ENCODE measurements at regions not wholly inside any gene's neighbourhood (a gene's known extent, or its start where the extent isn't known, plus 50 kb on each side); places are given as distances from the start of the nearest gene placed in this dataset.

- no peak for DNase-seq
Measured at GRCh38 chr3:27865731-27866130, 143.6 kb upstream of the EOMES start.

DNA sequence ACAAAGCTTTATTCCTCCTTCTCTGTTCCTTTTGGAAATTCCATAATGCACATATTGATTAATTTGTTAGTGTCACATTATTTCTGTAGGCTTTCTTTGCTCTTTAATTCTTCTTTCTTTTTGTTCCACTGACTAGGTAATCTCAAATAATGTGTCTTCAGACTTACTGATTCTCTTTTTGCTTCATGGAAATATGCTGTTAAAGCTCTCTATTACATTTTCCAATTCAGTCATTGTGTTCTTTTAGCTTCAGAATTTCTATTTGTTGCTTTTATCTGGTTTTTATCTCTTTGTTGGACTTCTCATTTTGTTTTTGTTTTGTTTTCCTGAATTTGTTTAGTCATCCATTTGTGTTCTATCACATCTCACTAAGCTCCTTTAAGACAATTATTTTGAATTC, 147.0 kb upstream of the EOMES start:
- DNase-seq = no peak

GRCh38 chr3:27877061-27878013, 155.2 kb upstream of the EOMES start:
- no peak for DNase-seq

GRCh38 chr3:27878014-27878383, 155.9 kb upstream of the EOMES start:
- DNase-seq = no peak

- DNase-seq = peak; percentile 50
Measured at GRCh38 chr3:27880969-27881892, 159.1 kb upstream of the EOMES start.

DNA sequence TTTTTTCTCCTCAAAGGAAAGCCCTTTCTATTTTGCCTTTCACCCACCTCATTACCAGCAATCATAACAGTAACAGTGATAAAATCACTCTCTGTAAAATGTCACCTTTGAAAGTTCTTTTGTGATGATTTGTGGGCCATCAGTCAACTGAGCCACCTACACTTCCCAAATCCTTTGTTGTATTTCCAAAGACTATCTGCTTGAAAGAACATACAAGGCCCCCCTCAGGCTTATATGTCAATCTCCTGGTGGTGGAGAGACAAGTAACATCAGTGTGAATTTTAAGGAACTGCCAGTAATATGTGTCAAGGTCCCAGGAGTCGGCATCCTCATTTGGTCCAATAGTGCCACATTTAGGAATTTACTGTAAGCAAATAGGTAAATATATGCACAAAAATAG, 161.1 kb upstream of the EOMES start:
- no peak for DNase-seq

DNA sequence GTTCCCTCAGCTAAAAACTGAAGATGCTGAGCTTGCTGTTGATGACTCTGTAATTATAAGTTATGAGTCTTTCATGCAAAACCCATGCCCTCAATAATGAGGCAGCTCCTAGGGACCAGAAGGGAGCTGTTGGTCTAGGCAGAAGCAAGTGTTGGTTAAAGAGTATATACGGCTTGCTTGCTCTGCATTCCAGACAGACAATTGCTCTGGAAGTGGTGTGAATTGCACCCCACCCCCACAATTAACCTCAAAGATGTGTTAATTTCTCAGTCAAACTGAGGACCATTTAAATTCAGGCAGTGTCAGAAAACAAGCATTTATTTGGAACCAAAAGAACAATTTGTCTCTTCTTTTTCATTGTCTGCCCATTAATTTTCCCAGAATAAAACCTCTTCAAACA, 163.5 kb upstream of the EOMES start:
- no peak for DNase-seq

DNA sequence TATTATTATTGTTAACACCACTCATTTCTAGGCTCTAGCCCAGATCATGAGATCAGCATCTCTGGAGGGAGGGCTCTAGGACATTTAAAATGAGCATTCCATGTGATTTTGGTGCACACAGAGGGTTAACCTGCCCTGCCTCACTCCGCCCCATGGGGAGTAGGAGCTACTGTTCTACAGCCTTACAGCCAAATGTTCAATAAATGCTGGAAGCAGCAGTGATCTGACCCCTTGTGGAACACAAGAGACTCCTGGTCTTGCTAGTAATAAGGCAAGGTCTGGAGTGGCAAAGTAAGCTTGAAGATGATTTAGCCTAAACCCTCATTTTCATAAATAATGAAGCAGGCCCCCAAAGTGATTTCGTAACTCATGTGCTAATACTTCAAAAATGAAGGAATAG, 166.4 kb upstream of the EOMES start:
- DNase-seq = no peak

GRCh38 chr3:27889745-27890144, 167.6 kb upstream of the EOMES start:
- DNase-seq = no peak

DNA sequence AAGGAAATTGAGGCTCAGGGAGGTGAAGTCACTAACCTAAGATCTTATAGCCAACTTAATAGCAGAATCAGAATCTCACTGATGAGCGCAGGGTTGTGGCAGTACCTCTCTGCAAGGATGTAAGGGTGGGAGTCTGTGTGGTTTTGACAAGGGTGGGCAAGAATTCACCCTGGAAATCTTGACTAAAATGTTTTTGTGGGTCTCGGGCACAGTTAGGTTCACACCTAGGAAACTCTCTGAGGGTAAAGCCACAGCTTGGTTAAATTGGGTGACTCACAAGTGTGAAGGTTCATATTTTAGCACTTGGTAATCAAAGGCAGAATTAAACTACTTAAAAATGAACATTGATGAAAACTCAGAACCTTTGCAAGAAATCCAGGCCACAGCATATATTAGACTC, 178.2 kb upstream of the EOMES start:
- no peak for DNase-seq

- DNase-seq = no peak
Measured at GRCh38 chr3:27903446-27903845, 181.3 kb upstream of the EOMES start.

GRCh38 chr3:27905625-27906024, 183.5 kb upstream of the EOMES start:
- DNase-seq = no peak

DNA sequence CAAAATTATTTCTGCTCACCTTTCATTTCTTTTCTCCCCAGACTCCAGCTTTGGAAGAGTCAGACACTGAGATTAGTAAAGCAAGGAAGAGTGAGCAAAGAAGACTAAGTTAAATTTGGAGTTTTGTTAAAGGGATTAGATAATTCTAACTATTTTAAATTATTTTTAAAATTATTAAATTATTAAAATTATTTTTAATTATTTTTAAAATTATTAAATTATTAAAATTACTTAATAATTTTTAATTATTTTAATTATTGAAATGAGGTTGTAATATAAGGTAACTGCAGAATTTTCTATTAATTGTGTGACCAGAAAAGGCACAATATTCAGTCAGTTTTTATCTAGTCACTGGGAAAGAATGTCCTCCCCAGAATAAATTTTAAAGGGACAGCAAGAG, 185.0 kb upstream of the EOMES start:
- no peak for DNase-seq

- DNase-seq = no peak
Measured at GRCh38 chr3:27907929-27908328, 185.8 kb upstream of the EOMES start.

GRCh38 chr3:27910456-27910855, 188.3 kb upstream of the EOMES start:
- no peak for DNase-seq

- DNase-seq = no peak
Measured at GRCh38 chr3:27914199-27914598, 192.1 kb upstream of the EOMES start.

GRCh38 chr3:27923349-27924068, 201.4 kb upstream of the EOMES start:
- DNase-seq = no peak

DNA sequence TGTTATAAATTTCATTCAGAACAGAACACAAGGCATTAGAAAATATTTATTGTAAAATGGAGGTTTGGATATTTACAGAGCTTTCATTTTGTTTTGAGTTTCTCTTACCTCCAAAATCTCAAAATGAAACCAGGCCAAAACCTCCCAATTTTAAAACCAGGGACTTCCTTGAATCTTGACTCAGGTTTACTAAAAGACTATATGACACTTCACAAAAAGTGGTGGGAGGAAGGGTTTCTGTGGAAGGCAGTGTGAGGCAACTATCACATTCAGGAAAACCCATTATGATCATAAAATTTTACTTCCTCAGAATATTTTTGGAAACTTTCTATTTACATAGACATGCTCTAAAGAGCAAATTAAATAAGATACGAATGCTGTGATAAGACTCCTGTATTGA, 205.8 kb upstream of the EOMES start:
- DNase-seq = no peak

DNA sequence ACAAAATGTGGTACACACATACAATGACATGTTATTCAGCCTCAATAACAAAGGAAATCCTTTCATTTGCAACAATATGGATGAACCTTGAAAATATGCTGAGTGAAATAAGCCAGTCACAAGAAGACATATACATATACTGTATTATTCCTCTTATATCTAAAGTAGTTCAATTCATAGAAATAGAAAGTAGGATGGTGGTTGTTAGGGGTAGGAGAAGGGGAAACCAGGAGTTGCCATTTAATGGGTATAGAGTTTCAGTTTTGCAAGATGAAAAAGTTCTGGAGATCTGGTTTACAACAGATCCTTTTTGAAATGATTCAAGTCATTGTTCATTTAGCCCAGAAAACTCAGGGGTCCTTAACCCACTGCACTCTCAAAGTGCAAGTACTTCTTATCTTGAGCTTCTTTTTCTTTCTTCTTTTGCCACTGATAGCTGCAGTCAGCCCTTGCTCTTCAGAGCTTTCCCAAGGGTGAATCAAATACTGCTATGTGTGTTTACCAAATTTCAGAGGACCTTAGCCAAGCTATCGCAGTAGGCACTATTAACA, 208.0 kb upstream of the EOMES start:
- DNase-seq = no peak

DNA sequence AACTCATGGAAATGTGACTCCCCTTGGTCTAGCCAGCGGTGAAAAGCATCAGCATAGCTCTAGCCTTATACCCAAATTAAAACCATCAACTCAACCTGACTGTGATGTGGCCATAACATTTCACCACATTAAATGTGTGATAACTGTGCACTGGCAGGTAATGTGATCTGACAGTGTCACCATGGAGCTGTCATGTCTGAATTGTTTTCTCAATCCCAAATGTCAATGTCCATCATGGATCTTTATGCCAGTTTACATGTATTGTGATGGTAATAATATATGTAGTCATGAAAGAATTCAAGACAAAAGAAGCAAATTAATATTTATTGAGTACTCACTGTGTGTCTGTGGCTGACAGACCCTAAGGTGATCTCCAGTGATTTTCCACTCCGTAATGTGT, 213.4 kb upstream of the EOMES start:
- DNase-seq = no peak

GRCh38 chr3:27939521-27939920, 217.4 kb upstream of the EOMES start:
- DNase-seq = no peak

DNA sequence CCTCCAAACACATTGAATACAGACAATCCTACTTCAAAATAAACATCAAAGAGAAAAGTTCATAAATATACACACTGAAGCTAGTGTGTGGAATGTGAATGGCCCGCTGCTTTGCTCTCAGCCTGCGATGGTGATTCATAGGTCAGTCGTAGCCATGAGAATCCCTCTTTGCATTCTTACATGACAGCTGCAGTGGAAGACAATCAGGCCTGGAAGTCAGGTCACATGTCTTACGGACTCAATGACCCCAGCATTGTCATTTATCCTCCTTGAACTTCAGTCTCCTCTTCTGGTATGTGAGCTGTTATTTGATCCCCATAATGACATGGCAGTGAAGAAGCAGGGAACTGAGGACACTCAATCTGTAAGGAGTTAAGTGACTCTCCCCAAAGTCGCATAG, 217.8 kb upstream of the EOMES start:
- DNase-seq = no peak

- no peak for DNase-seq
Measured at GRCh38 chr3:27943106-27943505, 221.0 kb upstream of the EOMES start.
